Astrocyte (in vitro differentiated cells and primary cell): ENCODE measurements at regions not wholly inside any gene's neighbourhood (a gene's known extent, or its start where the extent isn't known, plus 50 kb on each side); places are given as distances from the start of the nearest gene placed in this dataset.

Experiments
- DNase-seq: peaks from one replicate; pipeline ENCODE4 v3.0.0-alpha.2; 2010; ENCODE audit warnings: low read depth
- FAIRE-seq: peaks from 2 replicates; lab custom pipeline; 2011; peaks lifted over from hg19 to GRCh38; lab: Jason Lieb, UNC
- H2AFZ ChIP-seq: 2 replicates; pipeline ENCODE4 v1.6.0; 2012; ENCODE audit warnings: low read depth, low read length, inconsistent platforms
- H3K27ac ChIP-seq: 2 replicates; pipeline ENCODE4 v1.5.1; 2011; ENCODE audit warnings: low read depth, low read length, inconsistent platforms
- H3K27me3 ChIP-seq: 2 replicates; pipeline ENCODE4 v1.6.0; 2011; ENCODE audit warnings: low read length, inconsistent platforms; ENCODE audit not compliant: insufficient read depth
- H3K36me3 ChIP-seq: 2 replicates; pipeline ENCODE4 v1.5.1; 2011; ENCODE audit warnings: low read length, inconsistent platforms; ENCODE audit not compliant: insufficient read depth
- H3K4me1 ChIP-seq: 2 replicates; pipeline ENCODE4 v1.5.1; 2011; ENCODE audit warnings: low read length, inconsistent platforms; ENCODE audit not compliant: insufficient read depth
- H3K4me2 ChIP-seq: 2 replicates; pipeline ENCODE4 v1.6.0; 2012; ENCODE audit warnings: low read length, inconsistent platforms
- H3K4me3 ChIP-seq: 2 replicates; pipeline ENCODE4 v1.5.1; 2011; ENCODE audit warnings: low read depth, mild to moderate bottlenecking, low read length, inconsistent platforms; ENCODE audit not compliant: insufficient read depth
- H3K79me2 ChIP-seq: 2 replicates; pipeline ENCODE4 v1.6.0; 2012; ENCODE audit warnings: mild to moderate bottlenecking, low read length, inconsistent platforms; ENCODE audit not compliant: insufficient read depth
- H3K9ac ChIP-seq: 2 replicates; pipeline ENCODE4 v1.6.0; 2012; ENCODE audit warnings: mild to moderate bottlenecking, low read length, inconsistent platforms
- H3K9me3 ChIP-seq: 2 replicates; pipeline ENCODE4 v1.5.1; 2012; ENCODE audit warnings: low read depth, mild to moderate bottlenecking, low read length, inconsistent platforms; ENCODE audit not compliant: insufficient read depth
- H4K20me1 ChIP-seq: 2 replicates; pipeline ENCODE4 v1.6.0; 2012; ENCODE audit warnings: low read length, inconsistent platforms; ENCODE audit not compliant: insufficient read depth
- H3K27ac Mint-ChIP-seq: one replicate; pipeline ENCODE4 v1.8.0; 2021; ENCODE audit warnings: mild to moderate bottlenecking, mixed read lengths; ENCODE audit not compliant: unreplicated experiment
- H3K27me3 Mint-ChIP-seq: one replicate; pipeline ENCODE4 v1.8.0; 2021; ENCODE audit warnings: low read depth, mixed read lengths; ENCODE audit not compliant: unreplicated experiment
- H3K36me3 Mint-ChIP-seq: one replicate; pipeline ENCODE4 v1.8.0; 2021; ENCODE audit warnings: low read depth, mixed read lengths; ENCODE audit not compliant: unreplicated experiment
- H3K4me1 Mint-ChIP-seq: one replicate; pipeline ENCODE4 v1.8.0; 2021; ENCODE audit warnings: low read depth, mixed read lengths; ENCODE audit not compliant: unreplicated experiment
- H3K4me3 Mint-ChIP-seq: one replicate; pipeline ENCODE4 v1.8.0; 2021; ENCODE audit warnings: mild to moderate bottlenecking, moderate library complexity, mixed read lengths; ENCODE audit not compliant: unreplicated experiment
- H3K9me3 Mint-ChIP-seq: one replicate; pipeline ENCODE4 v1.8.0; 2021; ENCODE audit warnings: mild to moderate bottlenecking, mixed read lengths; ENCODE audit not compliant: unreplicated experiment
- EZH2 ChIP-seq: IDR thresholded peaks from 2 replicates; pipeline ENCODE4 v1.6.1; 2012; ENCODE audit warnings: mild to moderate bottlenecking, low read length, inconsistent platforms; ENCODE audit not compliant: insufficient read depth
- TF ChIP-seq, protein P1 (sequence below): IDR thresholded peaks from 2 replicates; pipeline ENCODE4 v1.5.1; 2011; ENCODE audit warnings: low read depth, mild to moderate bottlenecking, inconsistent platforms, low read length, moderate library complexity; ENCODE audit not compliant: insufficient read depth

DNA sequence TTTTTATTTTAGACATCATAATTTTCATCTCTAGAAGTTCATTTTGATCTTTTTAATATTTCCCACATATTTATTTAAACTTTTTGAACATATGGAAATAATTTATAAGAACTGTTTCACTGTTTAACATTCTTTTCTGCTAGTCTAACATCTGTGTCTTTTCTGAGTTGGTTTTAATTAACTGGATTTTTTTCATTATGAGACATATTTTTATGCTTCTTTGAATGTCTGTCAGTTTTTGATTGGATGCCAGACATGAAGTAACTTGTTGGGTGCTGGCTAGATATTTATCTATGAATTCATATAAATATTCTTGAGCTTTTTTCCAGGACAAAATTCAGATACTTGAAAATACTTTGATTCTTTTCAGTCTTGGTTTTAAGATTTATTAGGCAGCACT, 317.8 kb upstream of the NCAM1 start:
- Mint-ChIP-seq H3K36me3 (no peaks in the 10 kb centered on the region), H3K27ac (no peak overlapping the region), H3K4me3 (no peak overlapping the region), H3K4me1 (no peaks in the 10 kb centered on the region), H3K27me3 (no peaks in the 10 kb centered on the region), H3K9me3 (peaks cover 11% of the 10 kb centered on the region)
- Histone ChIP-seq H3K36me3 (no peaks in the 10 kb centered on the region), H3K27ac (no peak overlapping the region), H3K4me2 (no peak overlapping the region), H3K4me1 (no peaks in the 10 kb centered on the region), H3K9me3 (peaks cover 4% of the 10 kb centered on the region), H3K79me2 (no peaks in the 10 kb centered on the region), H3K9ac (no peak overlapping the region), H4K20me1 (no peaks in the 10 kb centered on the region), H2AFZ (no peak overlapping the region), H3K4me3 (no peak overlapping the region), H3K27me3 (no peaks in the 10 kb centered on the region)
- FAIRE-seq: no peak
- no peak for DNase-seq
- no peak for TF ChIP-seq EZH2
- TF ChIP-seq, protein P1, sequence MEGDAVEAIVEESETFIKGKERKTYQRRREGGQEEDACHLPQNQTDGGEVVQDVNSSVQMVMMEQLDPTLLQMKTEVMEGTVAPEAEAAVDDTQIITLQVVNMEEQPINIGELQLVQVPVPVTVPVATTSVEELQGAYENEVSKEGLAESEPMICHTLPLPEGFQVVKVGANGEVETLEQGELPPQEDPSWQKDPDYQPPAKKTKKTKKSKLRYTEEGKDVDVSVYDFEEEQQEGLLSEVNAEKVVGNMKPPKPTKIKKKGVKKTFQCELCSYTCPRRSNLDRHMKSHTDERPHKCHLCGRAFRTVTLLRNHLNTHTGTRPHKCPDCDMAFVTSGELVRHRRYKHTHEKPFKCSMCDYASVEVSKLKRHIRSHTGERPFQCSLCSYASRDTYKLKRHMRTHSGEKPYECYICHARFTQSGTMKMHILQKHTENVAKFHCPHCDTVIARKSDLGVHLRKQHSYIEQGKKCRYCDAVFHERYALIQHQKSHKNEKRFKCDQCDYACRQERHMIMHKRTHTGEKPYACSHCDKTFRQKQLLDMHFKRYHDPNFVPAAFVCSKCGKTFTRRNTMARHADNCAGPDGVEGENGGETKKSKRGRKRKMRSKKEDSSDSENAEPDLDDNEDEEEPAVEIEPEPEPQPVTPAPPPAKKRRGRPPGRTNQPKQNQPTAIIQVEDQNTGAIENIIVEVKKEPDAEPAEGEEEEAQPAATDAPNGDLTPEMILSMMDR: no peak

DNA sequence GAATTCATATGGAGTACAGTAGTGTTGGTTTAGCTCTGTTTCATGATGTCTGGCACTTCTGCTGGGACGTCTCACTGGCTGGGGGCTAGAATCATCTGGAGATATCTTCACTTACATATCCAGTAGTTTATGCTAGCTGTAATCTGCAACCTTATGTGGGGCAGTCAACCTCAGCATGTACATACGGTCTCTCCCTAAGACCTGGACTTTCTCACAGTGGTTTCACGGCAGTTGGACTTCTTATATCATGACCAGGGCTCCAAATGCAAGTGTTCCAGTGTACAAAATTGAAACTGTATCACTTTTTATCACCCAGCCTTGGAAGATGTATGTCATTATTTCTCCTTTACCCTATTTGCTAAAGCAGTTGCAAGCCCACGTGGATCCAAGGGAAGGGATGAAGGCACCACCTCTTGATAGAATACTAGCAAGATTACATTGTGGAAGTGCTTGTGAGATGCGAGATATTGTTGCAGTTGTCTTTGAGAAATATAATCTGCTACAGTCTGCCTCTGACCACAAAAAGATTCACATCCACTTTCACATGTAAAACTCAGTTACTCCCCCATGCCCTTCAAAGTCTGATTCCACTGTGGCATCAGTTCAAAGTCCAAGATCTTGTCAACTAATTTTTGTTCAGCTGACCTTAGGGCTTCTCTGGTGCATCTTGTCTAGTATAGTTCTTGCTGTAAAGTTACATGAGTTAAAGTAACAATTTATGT, 316.6 kb upstream of the NCAM1 start:
- Histone ChIP-seq H3K9ac (no peak overlapping the region), H3K4me1 (no peaks in the 10 kb centered on the region), H3K36me3 (no peaks in the 10 kb centered on the region), H2AFZ (no peak overlapping the region), H3K27me3 (no peaks in the 10 kb centered on the region), H3K4me3 (no peak overlapping the region), H3K4me2 (no peak overlapping the region), H3K9me3 (peaks cover 4% of the 10 kb centered on the region), H3K27ac (no peak overlapping the region), H4K20me1 (no peaks in the 10 kb centered on the region), H3K79me2 (no peaks in the 10 kb centered on the region)
- Mint-ChIP-seq H3K4me1 (no peaks in the 10 kb centered on the region), H3K27me3 (no peaks in the 10 kb centered on the region), H3K4me3 (no peak overlapping the region), H3K9me3 (peaks cover 8% of the 10 kb centered on the region), H3K27ac (no peak overlapping the region), H3K36me3 (no peaks in the 10 kb centered on the region)
- TF ChIP-seq EZH2: no peak
- TF ChIP-seq, protein P1: no peak
- FAIRE-seq (no peak), DNase-seq (no peak)

DNA sequence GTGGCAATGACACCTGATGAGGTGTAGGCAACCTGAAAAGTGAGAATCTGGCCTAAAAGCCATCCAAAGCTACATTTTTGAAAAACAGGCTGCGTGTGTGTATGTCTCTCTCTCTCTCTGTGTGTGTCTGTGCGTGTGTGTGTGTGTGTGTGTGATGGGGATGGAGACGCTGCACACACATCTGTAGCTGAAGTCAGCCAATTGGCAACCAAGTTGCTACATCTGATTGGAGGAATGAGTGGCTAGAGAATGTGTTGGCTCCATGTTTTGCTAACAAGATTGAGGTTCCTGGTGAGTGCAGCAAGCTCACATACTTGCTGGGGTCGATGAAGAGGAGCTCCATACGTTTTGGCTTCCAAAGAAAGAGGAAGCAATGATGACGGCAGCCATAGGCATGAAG, 311.4 kb upstream of the NCAM1 start:
- DNase-seq: no peak

More for the DNA sequence above, 311.4 kb upstream of the NCAM1 start:
- Mint-ChIP-seq H3K9me3 (peaks cover 2% of the 10 kb centered on the region), H3K4me3 (no peak overlapping the region), H3K27me3 (no peaks in the 10 kb centered on the region), H3K27ac (no peak overlapping the region), H3K4me1 (peaks cover 11% of the 10 kb centered on the region), H3K36me3 (no peaks in the 10 kb centered on the region)
- Histone ChIP-seq H3K9ac (no peak overlapping the region), H2AFZ (no peak overlapping the region), H3K9me3 (no peaks in the 10 kb centered on the region), H3K4me2 (no peak overlapping the region), H3K79me2 (no peaks in the 10 kb centered on the region), H3K27ac (no peak overlapping the region), H4K20me1 (no peaks in the 10 kb centered on the region), H3K27me3 (peaks cover 3% of the 10 kb centered on the region), H3K4me3 (no peak overlapping the region), H3K4me1 (peaks cover 5% of the 10 kb centered on the region), H3K36me3 (no peaks in the 10 kb centered on the region)
- TF ChIP-seq EZH2: no peak
- TF ChIP-seq, protein P1: no peak
- FAIRE-seq: no peak
